ENCODE measurements at regions not wholly inside any gene's neighbourhood (a gene's known extent, or its start where the extent isn't known, plus 50 kb on each side); places are given as distances from the start of the nearest gene placed in this dataset.

GRCh38 chr7:96786998-96787395 is 77.4 kb upstream of the SEM1 start:
- DNase-seq (ENCODE audit: low spot score): no peak
- in situ Hi-C loops (cut with HindIII; ENCODE audit: extremely low pct_ligation_motif_present, low pct_unique_long_range_greater_than_20kb) (loop anchor here (10.0 kb wide), 1 partner anchor 238 kb away; the partner anchor contains the start of gene DLX5), intact Hi-C loops (cut with micrococcal nuclease; ENCODE audit: unreplicated experiment) (no loop called here)
- CTCF ChIA-PET (ENCODE audit: low intra/inter-chr PET ratio, low total read pairs): no interaction called here
- Histone ChIP-seq H3K4me1 (ENCODE audit: insufficient read depth, low read length) (0 out of 2 replicates have a peak, but pooled peaks cover 9% of the 10 kb centered on the region), H3K27ac (ENCODE audit: extremely low read length, insufficient read depth, low read length) (no peak overlapping the region), H4K20me1 (ENCODE audit: insufficient read depth, low read length) (no peaks in the 10 kb centered on the region), H2AFZ (ENCODE audit: low read length) (no peak overlapping the region), H3K9me3 (ENCODE audit: low read length) (no peaks in the 10 kb centered on the region), H3K27me3 (ENCODE audit: control insufficient read depth in 1 of 2, insufficient read depth in 2 of 2, low read length in 2 of 2) (no peaks in the 10 kb centered on the region; a peak in 1 of 5 replicates), H3K79me2 (ENCODE audit: insufficient read depth, low read length) (no peaks in the 10 kb centered on the region), H3K4me3 (replicated peaks in 1 of 3; ENCODE audit: insufficient read depth in 1 of 3, low read depth in 2 of 3, low read length in 3 of 3) (no peak overlapping the region), H3K36me3 (replicated peaks in 1 of 2; ENCODE audit: control insufficient read depth in 1 of 2, insufficient read depth in 2 of 2, low read length in 2 of 2) (no peaks in the 10 kb centered on the region), H3K4me2 (ENCODE audit: low read depth, low read length) (no peak overlapping the region), H3K9ac (ENCODE audit: insufficient read depth, low read depth, low read length) (no peak overlapping the region)
- BruUV-seq (replicated peaks): no TSS peak
- no peak for ATAC-seq
- POLR2A ChIA-PET: no interaction called here
- FAIRE-seq: no peak
- TF ChIP-seq IRX3 (CRISPR knock-in tag; IDR thresholded peaks at IDR 0.05; ENCODE audit: borderline replicate concordance, low read depth) (no peak), NR3C1 (CRISPR knock-in tag; IDR thresholded peaks at IDR 0.05) (no peak), HINFP (CRISPR knock-in tag; IDR thresholded peaks at IDR 0.05; ENCODE audit: low read depth) (no peak), FLYWCH1 (CRISPR knock-in tag; IDR thresholded peaks at IDR 0.05) (no peak), ZFP36L2 (CRISPR knock-in tag; IDR thresholded peaks at IDR 0.05) (no peak), ZFP82 (CRISPR knock-in tag; IDR thresholded peaks at IDR 0.05; ENCODE audit: borderline replicate concordance) (no peak), CREB1 (IDR thresholded peaks at IDR 0.05) (no peak), CREB1 (CRISPR knock-in tag; IDR thresholded peaks at IDR 0.05) (no peak), ZNF782 (CRISPR knock-in tag; IDR thresholded peaks at IDR 0.05; ENCODE audit: borderline replicate concordance) (no peak), PAX8 (CRISPR knock-in tag; IDR thresholded peaks at IDR 0.05; ENCODE audit: borderline replicate concordance) (no peak), ZBTB40 (IDR thresholded peaks at IDR 0.05) (no peak), ZBTB40 (CRISPR knock-in tag; IDR thresholded peaks at IDR 0.05) (no peak), PRPF4 (IDR thresholded peaks at IDR 0.05; ENCODE audit: low read depth, low read length, poor library complexity, severe bottlenecking) (no peak)
- TF ChIP-seq, protein P1, sequence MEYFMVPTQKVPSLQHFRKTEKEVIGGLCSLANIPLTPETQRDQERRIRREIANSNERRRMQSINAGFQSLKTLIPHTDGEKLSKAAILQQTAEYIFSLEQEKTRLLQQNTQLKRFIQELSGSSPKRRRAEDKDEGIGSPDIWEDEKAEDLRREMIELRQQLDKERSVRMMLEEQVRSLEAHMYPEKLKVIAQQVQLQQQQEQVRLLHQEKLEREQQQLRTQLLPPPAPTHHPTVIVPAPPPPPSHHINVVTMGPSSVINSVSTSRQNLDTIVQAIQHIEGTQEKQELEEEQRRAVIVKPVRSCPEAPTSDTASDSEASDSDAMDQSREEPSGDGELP (IDR thresholded peaks at IDR 0.05; ENCODE audit: borderline replicate concordance, low read depth): no peak
